HEK293T (cell line): ENCODE measurements at regions not wholly inside any gene's neighbourhood (a gene's known extent, or its start where the extent isn't known, plus 50 kb on each side); places are given as distances from the start of the nearest gene placed in this dataset.

Experiments used
- CTCF ChIA-PET: fragments of 350-600 bp; formaldehyde crosslinking; extraction: SDS; loops from one replicate; lab custom pipeline; 2021; ENCODE audit warnings: antibody characterized with exemption, inconsistent platforms; lab: Yijun Ruan, JAX
- POLR2A ChIA-PET: fragments of 350-600 bp; formaldehyde crosslinking; extraction: SDS; loops from one replicate; lab custom pipeline; 2020; ENCODE audit warnings: antibody characterized with exemption, inconsistent platforms; lab: Yijun Ruan, JAX
- DNase-seq: peaks from one replicate; pipeline ENCODE4 v3.0.0; 2012; ENCODE audit warnings: mixed read lengths; ENCODE audit errors: extremely low spot score
- ARNT ChIP-seq: fragments of 450-650 bp; IDR thresholded peaks from 2 replicates; pipeline ENCODE4 v1.6.1; 2017; ENCODE audit warnings: mild to moderate bottlenecking
- BHLHE40 ChIP-seq: fragments of 450-650 bp; IDR thresholded peaks from 2 replicates; pipeline ENCODE4 v1.6.1; 2016; ENCODE audit warnings: mild to moderate bottlenecking, moderate library complexity, borderline replicate concordance
- CTBP1 ChIP-seq: fragments of 450-650 bp; IDR thresholded peaks from 2 replicates; pipeline ENCODE4 v1.6.1; 2016; ENCODE audit warnings: borderline replicate concordance
- ELF4 ChIP-seq: fragments of 450-650 bp; IDR thresholded peaks from 2 replicates; pipeline ENCODE4 v1.6.1; 2017; ENCODE audit warnings: antibody characterized with exemption
- FOXA1 ChIP-seq: fragments of 450-650 bp; IDR thresholded peaks from 2 replicates; pipeline ENCODE4 v1.6.1; 2016; ENCODE audit warnings: mild to moderate bottlenecking
- FOXK2 ChIP-seq: fragments of 450-650 bp; IDR thresholded peaks from 2 replicates; pipeline ENCODE4 v1.6.1; 2016; ENCODE audit warnings: mild to moderate bottlenecking
- FOXM1 ChIP-seq: fragments of 450-650 bp; IDR thresholded peaks from 2 replicates; pipeline ENCODE4 v1.6.1; 2017; ENCODE audit warnings: mild to moderate bottlenecking, borderline replicate concordance
- HDGF ChIP-seq: fragments of 450-650 bp; IDR thresholded peaks from 2 replicates; pipeline ENCODE4 v1.6.1; 2017; ENCODE audit warnings: antibody characterized with exemption, borderline replicate concordance
- L3MBTL2 ChIP-seq: fragments of 450-650 bp; conservative IDR thresholded peaks from 2 replicates; pipeline ENCODE4 v1.6.1; 2016; ENCODE audit warnings: mild to moderate bottlenecking
- LEF1 ChIP-seq: fragments of 450-650 bp; IDR thresholded peaks from 2 replicates; pipeline ENCODE4 v1.6.1; 2017; ENCODE audit warnings: mild to moderate bottlenecking, borderline replicate concordance
- NFRKB ChIP-seq: fragments of 450-650 bp; IDR thresholded peaks from 2 replicates; pipeline ENCODE4 v1.6.1; 2016; ENCODE audit warnings: mild to moderate bottlenecking, moderate library complexity
- SP1 ChIP-seq: fragments of 450-650 bp; IDR thresholded peaks from 2 replicates; pipeline ENCODE4 v1.6.1; 2017
- SUZ12 ChIP-seq: fragments of 450-650 bp; IDR thresholded peaks from 2 replicates; pipeline ENCODE4 v1.6.1; 2016; ENCODE audit warnings: mild to moderate bottlenecking
- TARDBP ChIP-seq: fragments of 450-650 bp; IDR thresholded peaks from 2 replicates; pipeline ENCODE4 v1.6.1; 2016
- ZNF384 ChIP-seq: fragments of 450-650 bp; IDR thresholded peaks from 2 replicates; pipeline ENCODE4 v1.6.1; 2016
- TF ChIP-seq, protein P1 (sequence below): fragments of 450-650 bp; IDR thresholded peaks from 2 replicates; pipeline ENCODE4 v1.6.1; 2016

DNA sequence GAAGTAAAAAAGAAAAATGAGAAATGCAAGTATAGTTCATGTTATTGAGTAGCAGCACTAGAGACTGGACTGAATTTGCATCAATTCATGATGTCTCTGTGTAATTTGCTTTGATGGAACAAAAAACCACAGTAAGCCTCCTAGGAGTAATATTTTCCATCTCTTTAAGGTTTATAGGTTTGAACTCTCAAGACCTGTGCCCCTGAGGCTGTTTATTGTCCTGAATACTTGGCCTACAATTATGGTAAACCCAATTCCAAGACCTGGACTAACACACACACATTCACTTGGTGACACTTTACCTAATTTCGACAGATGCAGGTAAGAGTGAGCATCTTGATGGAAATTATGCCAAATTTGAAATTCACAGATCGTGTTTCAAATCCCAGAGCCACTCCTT lies 71.8 kb upstream of the ZNF521 start:
- no peak for TF ChIP-seq FOXK2
- peak; percentile 63 for TF ChIP-seq CTBP1
- ChIA-PET POLR2A (no interaction called here), CTCF (interaction anchor here (0.8 kb wide), 1 partner anchor 10 kb away, joined by 3 read pairs; no protein-coding TSS in a partner anchor)
- no peak for DNase-seq

DNA sequence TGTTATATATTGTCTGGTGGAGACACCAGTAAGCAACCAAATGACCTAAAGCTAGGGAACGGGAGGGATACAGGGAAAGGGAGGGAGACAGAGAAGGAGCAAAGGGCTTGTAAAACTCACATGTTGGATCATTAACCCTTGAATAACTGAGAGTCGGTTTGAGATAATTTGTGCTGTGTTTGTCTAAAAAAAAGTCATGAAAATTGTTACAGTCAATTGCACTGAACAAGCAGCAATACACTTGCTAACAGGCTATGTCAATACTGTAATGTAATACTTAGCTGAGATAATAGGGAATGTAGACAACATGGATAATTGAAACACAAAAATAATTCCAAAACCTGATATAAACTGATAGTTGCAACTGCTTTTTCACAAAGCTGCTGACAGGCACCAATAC lies 71.3 kb upstream of the ZNF521 start:
- CTCF ChIA-PET, result interaction anchor here (0.8 kb wide), 1 partner anchor 9 kb away, joined by 3 read pairs; no protein-coding TSS in a partner anchor
- POLR2A ChIA-PET, result no interaction called here
- peak; percentile 68 for TF ChIP-seq FOXA1
- 0 out of 2 replicates have a peak, but pooled peaks have one; percentile 25 for TF ChIP-seq L3MBTL2
- peak; percentile 7; the same call in 1 of the 2 replicates for TF ChIP-seq CTBP1
- no peak for TF ChIP-seq SP1
- no peak for DNase-seq

DNA sequence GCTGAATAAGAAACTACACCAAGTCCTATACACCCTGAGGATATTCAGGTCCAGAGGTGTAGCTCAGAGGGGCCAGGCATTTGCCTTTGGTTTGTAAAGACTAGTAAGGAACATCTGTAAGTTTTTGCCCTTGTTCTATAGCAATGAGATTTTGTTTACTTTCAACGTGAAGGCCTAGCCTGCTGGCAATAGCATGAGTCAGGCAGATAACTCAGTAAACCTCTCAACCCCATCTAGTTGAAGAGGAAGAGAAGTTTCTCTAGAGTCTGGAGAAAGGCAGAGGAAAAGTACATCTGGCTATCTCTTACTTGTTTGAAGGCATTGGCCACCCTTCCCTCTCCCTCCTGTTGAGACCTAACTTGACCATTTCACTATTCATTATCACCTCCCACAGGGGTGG lies 70.3 kb upstream of the ZNF521 start:
- TF ChIP-seq FOXA1, result no peak
- no peak for TF ChIP-seq FOXM1
- TF ChIP-seq FOXK2, result no peak
- no peak for TF ChIP-seq ZNF384
- TF ChIP-seq TARDBP, result no peak
- TF ChIP-seq ARNT, result no peak
- TF ChIP-seq SUZ12, result no peak
- no peak for TF ChIP-seq NFRKB
- no peak for TF ChIP-seq HDGF
- TF ChIP-seq SP1, result no peak
- no peak for TF ChIP-seq CTBP1
- no peak for DNase-seq
- ChIA-PET CTCF (no interaction called here), POLR2A (no interaction called here)

DNA sequence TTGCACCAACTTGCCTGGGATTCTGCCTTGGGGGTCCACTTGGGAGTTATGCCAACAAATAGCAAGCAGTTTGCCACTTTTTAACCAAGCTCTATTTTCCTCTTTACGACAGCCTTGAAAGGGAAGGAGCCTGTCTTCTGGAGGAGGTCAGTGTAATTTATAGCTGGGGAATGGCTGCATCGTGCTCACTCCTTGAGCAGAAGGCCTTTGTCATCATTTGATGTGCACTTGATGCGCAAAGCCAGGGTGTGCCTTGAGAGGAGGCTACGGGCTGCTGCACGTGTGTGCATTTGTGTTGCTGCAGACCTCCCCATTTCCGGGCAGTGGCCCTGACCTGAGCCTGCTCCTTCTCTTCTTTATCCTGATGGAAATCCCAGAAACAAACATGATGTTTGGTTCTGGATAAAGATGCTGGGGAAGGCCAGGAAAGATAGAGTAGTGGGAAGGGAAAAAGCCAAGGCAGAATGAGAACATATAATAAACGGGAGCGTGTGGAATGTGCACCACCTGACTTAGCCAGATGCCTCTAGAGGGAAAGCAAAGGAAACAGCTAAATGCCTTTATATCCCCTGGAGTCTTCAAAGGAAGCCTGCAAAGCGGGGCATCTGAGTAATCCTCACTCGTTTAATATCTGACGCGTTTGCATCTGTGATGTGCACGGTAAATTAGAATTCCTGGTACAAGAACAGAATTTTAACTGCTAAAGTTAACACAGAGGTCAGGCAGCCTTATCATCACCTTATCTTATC lies 68.3 kb upstream of the ZNF521 start:
- no peak for TF ChIP-seq TARDBP
- TF ChIP-seq, protein P1, sequence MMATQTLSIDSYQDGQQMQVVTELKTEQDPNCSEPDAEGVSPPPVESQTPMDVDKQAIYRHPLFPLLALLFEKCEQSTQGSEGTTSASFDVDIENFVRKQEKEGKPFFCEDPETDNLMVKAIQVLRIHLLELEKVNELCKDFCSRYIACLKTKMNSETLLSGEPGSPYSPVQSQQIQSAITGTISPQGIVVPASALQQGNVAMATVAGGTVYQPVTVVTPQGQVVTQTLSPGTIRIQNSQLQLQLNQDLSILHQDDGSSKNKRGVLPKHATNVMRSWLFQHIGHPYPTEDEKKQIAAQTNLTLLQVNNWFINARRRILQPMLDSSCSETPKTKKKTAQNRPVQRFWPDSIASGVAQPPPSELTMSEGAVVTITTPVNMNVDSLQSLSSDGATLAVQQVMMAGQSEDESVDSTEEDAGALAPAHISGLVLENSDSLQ, result no peak
- no peak for TF ChIP-seq FOXK2
- no peak for TF ChIP-seq BHLHE40
- TF ChIP-seq FOXM1, result no peak
- TF ChIP-seq ARNT, result no peak
- TF ChIP-seq SUZ12, result no peak
- no peak for TF ChIP-seq CTBP1
- no peak for TF ChIP-seq ELF4
- no peak for TF ChIP-seq LEF1
- TF ChIP-seq ZNF384, result no peak
- TF ChIP-seq SP1, result no peak
- TF ChIP-seq FOXA1, result no peak
- ChIA-PET POLR2A (no interaction called here), CTCF (interaction anchor here (0.7 kb wide), 1 partner anchor 84 kb away, joined by 3 read pairs; no protein-coding TSS in a partner anchor)
- no peak for DNase-seq

DNA sequence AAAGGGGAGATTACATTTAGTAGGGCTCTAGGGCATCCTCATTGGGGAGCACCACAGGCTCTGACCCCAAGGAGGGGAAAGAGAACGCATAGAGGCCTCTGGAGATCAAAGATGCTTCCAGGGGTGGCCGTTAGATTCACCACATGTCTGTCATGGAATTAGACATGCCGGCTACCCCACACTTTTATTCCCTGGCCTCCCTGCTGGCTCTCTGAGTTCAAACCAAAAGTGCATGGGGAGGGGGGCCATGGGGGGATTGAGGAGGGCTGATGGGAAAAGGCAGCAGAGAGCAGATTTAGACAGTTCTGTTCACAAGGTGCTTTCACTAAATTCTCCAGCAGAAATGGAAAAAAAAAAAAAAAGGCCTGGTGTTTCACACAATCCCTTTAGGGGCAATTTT lies 64.4 kb upstream of the ZNF521 start:
- DNase-seq, result no peak
- POLR2A ChIA-PET, result no interaction called here
- CTCF ChIA-PET, result no interaction called here
- TF ChIP-seq BHLHE40 (no peak), ARNT (no peak), FOXM1 (no peak), FOXA1 (no peak), SUZ12 (no peak), FOXK2 (no peak), CTBP1 (no peak), ZNF384 (no peak), HDGF (no peak), ELF4 (no peak)
- TF ChIP-seq, protein P1, result no peak

DNA sequence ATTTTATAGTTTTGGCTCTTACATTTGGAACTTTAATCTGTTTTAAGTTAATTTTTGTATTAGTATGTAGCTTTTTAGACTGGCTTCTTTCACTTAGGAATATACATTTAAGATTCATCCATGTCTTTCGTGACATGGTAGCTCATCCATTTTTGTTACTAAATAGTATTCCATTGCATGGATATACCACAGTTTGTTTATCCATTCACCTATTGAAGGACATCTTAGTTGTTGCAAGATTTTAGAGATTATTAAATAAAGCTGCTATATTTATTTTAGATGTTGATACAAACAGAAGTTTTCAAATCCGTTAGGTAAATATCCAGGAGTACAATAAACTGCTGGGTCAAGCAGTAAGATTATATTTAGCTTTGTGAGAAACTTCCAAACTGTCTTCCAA lies 58.0 kb upstream of the ZNF521 start:
- ChIA-PET POLR2A (no interaction called here), CTCF (no interaction called here)
- TF ChIP-seq ARNT (no peak), ELF4 (no peak), NFRKB (no peak), FOXK2 (no peak), TARDBP (no peak), SUZ12 (no peak), ZNF384 (no peak), HDGF (no peak), CTBP1 (no peak)
- DNase-seq, result no peak

DNA sequence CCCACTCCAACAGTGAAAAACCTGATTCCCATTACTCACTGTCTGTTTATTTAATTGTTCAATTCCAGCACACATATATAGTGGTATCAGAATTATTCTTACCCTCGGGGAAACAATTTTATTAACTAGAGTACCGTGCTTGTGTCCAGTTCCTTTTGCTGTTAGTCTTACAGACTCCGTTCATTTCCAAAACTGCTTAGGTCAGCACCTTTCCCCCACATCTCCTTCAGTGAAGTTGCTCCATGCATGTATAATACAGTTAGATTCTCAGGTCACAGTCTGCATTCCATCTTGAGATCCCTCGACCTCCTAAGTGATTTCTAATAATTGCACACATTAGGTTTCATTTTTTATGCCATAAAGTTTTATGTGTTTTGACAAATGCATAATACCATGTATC lies 56.3 kb upstream of the ZNF521 start:
- DNase-seq, result no peak
- ChIA-PET POLR2A (no interaction called here), CTCF (no interaction called here)
- no peak for TF ChIP-seq SP1
- no peak for TF ChIP-seq BHLHE40
- TF ChIP-seq FOXA1, result no peak
- no peak for TF ChIP-seq LEF1
- TF ChIP-seq HDGF, result no peak
- no peak for TF ChIP-seq NFRKB
- TF ChIP-seq ARNT, result no peak
- TF ChIP-seq ELF4, result no peak
- no peak for TF ChIP-seq ZNF384
- no peak for TF ChIP-seq CTBP1
- no peak for TF ChIP-seq L3MBTL2
- TF ChIP-seq, protein P1, result no peak
- TF ChIP-seq TARDBP, result no peak
- TF ChIP-seq SUZ12, result no peak
- no peak for TF ChIP-seq FOXM1
